ENCODE measurements at regions not wholly inside any gene's neighbourhood (a gene's known extent, or its start where the extent isn't known, plus 50 kb on each side); places are given as distances from the start of the nearest gene placed in this dataset.

DNA sequence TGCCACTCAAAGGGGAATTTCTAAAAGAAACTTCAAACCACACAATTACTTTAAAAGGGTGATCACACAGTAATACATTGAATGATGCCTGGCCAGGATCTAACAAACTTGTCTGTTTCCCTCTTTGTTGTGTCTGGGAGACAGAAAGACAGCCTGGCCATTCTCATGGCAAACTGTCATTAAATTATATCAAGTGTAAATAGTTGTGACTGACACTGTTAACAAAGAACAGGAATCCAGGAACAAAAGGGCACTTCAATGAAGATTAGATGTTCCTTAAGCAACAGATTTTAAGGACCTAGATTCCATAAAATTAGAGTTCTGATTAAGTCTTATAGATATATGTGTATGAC lies 383.6 kb downstream of the KCNJ2 start:
- TF ChIP-seq, protein P1, sequence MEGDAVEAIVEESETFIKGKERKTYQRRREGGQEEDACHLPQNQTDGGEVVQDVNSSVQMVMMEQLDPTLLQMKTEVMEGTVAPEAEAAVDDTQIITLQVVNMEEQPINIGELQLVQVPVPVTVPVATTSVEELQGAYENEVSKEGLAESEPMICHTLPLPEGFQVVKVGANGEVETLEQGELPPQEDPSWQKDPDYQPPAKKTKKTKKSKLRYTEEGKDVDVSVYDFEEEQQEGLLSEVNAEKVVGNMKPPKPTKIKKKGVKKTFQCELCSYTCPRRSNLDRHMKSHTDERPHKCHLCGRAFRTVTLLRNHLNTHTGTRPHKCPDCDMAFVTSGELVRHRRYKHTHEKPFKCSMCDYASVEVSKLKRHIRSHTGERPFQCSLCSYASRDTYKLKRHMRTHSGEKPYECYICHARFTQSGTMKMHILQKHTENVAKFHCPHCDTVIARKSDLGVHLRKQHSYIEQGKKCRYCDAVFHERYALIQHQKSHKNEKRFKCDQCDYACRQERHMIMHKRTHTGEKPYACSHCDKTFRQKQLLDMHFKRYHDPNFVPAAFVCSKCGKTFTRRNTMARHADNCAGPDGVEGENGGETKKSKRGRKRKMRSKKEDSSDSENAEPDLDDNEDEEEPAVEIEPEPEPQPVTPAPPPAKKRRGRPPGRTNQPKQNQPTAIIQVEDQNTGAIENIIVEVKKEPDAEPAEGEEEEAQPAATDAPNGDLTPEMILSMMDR (IDR thresholded peaks at IDR 0.05): no peak
- no peak for TF ChIP-seq POLR2A (IDR thresholded peaks at IDR 0.05)
